ENCODE measurements at regions not wholly inside any gene's neighbourhood (a gene's known extent, or its start where the extent isn't known, plus 50 kb on each side); places are given as distances from the start of the nearest gene placed in this dataset.
"Not testable (repeated sequence)": the region's sequence is repeated elsewhere in the genome, so short reads cannot be mapped to it uniquely, and the experiment has no call there.

GRCh38 chr3:34094280-34094679 is 295.9 kb downstream of the PDCD6IP start:
- not testable (repeated sequence) for TF ChIP-seq POLR2A (IDR thresholded peaks at IDR 0.05)
- TF ChIP-seq, protein P1, sequence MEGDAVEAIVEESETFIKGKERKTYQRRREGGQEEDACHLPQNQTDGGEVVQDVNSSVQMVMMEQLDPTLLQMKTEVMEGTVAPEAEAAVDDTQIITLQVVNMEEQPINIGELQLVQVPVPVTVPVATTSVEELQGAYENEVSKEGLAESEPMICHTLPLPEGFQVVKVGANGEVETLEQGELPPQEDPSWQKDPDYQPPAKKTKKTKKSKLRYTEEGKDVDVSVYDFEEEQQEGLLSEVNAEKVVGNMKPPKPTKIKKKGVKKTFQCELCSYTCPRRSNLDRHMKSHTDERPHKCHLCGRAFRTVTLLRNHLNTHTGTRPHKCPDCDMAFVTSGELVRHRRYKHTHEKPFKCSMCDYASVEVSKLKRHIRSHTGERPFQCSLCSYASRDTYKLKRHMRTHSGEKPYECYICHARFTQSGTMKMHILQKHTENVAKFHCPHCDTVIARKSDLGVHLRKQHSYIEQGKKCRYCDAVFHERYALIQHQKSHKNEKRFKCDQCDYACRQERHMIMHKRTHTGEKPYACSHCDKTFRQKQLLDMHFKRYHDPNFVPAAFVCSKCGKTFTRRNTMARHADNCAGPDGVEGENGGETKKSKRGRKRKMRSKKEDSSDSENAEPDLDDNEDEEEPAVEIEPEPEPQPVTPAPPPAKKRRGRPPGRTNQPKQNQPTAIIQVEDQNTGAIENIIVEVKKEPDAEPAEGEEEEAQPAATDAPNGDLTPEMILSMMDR (IDR thresholded peaks at IDR 0.05): not testable (repeated sequence)

Measured in esophagus squamous epithelium (tissue), 4 donors.